ENCODE measurements at regions not wholly inside any gene's neighbourhood (a gene's known extent, or its start where the extent isn't known, plus 50 kb on each side); places are given as distances from the start of the nearest gene placed in this dataset.

GRCh38 chr4:107252571-107252970 lies 216.5 kb upstream of the DKK2 start:
- no peak for DNase-seq (ENCODE audit: low read depth in 2 of 2)

GRCh38 chr4:107248571-107248970 lies 212.5 kb upstream of the DKK2 start:
- DNase-seq (ENCODE audit: low read depth in 2 of 2), result no peak

- peak; percentile 6 to 10 for DNase-seq (ENCODE audit: low read depth in 2 of 2)
Observed at GRCh38 chr4:107247738-107248137, 211.6 kb upstream of the DKK2 start.

GRCh38 chr4:107246761-107247160 lies 210.6 kb upstream of the DKK2 start:
- DNase-seq (ENCODE audit: low read depth in 2 of 2), result no peak

- DNase-seq (ENCODE audit: low read depth in 2 of 2), result peak; percentile 5 to 19
Observed at GRCh38 chr4:107243141-107243781, 207.1 kb upstream of the DKK2 start.

- DNase-seq (ENCODE audit: low read depth in 2 of 2), result no peak
Observed at GRCh38 chr4:107220976-107221375, 184.9 kb upstream of the DKK2 start.

GRCh38 chr4:107219681-107220080 lies 183.6 kb upstream of the DKK2 start:
- no peak for DNase-seq (ENCODE audit: low read depth in 2 of 2)

GRCh38 chr4:107216379-107216778 lies 180.3 kb upstream of the DKK2 start:
- DNase-seq (ENCODE audit: low read depth in 2 of 2), result no peak

- no peak for DNase-seq (ENCODE audit: low read depth in 2 of 2)
Observed at GRCh38 chr4:107215222-107215621, 179.1 kb upstream of the DKK2 start.

- DNase-seq (ENCODE audit: low read depth in 2 of 2), result no peak
Observed at GRCh38 chr4:107213880-107214279, 177.8 kb upstream of the DKK2 start.

GRCh38 chr4:107213410-107213809 lies 177.3 kb upstream of the DKK2 start:
- peak in 1 of 2 experiments; percentile 45 for DNase-seq (ENCODE audit: low read depth in 2 of 2)

- DNase-seq (ENCODE audit: low read depth in 2 of 2), result no peak
Observed at GRCh38 chr4:107212565-107212964, 176.5 kb upstream of the DKK2 start.

- no peak for DNase-seq (ENCODE audit: low read depth in 2 of 2)
Observed at GRCh38 chr4:107210450-107211239, 174.5 kb upstream of the DKK2 start.

- DNase-seq (ENCODE audit: low read depth in 2 of 2), result no peak
Observed at GRCh38 chr4:107203733-107204132, 167.6 kb upstream of the DKK2 start.

- no peak for DNase-seq (ENCODE audit: low read depth in 2 of 2)
Observed at GRCh38 chr4:107202744-107203143, 166.6 kb upstream of the DKK2 start.

GRCh38 chr4:107197121-107197520 lies 161.0 kb upstream of the DKK2 start:
- no peak for DNase-seq (ENCODE audit: low read depth in 2 of 2)

- DNase-seq (ENCODE audit: low read depth in 2 of 2), result no peak
Observed at GRCh38 chr4:107196312-107196711, 160.2 kb upstream of the DKK2 start.

- no peak for DNase-seq (ENCODE audit: low read depth in 2 of 2)
Observed at GRCh38 chr4:107194005-107194404, 157.9 kb upstream of the DKK2 start.

GRCh38 chr4:107192601-107193000 lies 156.5 kb upstream of the DKK2 start:
- no peak for DNase-seq (ENCODE audit: low read depth in 2 of 2)

- no peak for DNase-seq (ENCODE audit: low read depth in 2 of 2)
Observed at GRCh38 chr4:107187091-107187490, 151.0 kb upstream of the DKK2 start.

- DNase-seq (ENCODE audit: low read depth in 2 of 2), result peak; percentile 34 to 36
Observed at GRCh38 chr4:107183155-107183774, 147.2 kb upstream of the DKK2 start.

- no peak for DNase-seq (ENCODE audit: low read depth in 2 of 2)
Observed at GRCh38 chr4:107182347-107182746, 146.2 kb upstream of the DKK2 start.

- no peak for DNase-seq (ENCODE audit: low read depth in 2 of 2)
Observed at GRCh38 chr4:107166873-107167450, 130.8 kb upstream of the DKK2 start.

All from fibroblast of skin of left quadriceps (primary cell).